Karpas-422 (cell line): ENCODE measurements at regions not wholly inside any gene's neighbourhood (a gene's known extent, or its start where the extent isn't known, plus 50 kb on each side); places are given as distances from the start of the nearest gene placed in this dataset.

ENCODE experiments used
- DNase-seq: peaks from one replicate; pipeline ENCODE4 v3.0.0-alpha.2; 2015
- H2AFZ ChIP-seq: fragments of 200-600 bp; sonication (generic); 2 replicates; pipeline ENCODE4 v1.6.1; 2014; ENCODE audit warnings: antibody characterized with exemption, low read length, mixed read lengths
- H3K27ac ChIP-seq: fragments of 200-600 bp; sonication (generic); 2 replicates; pipeline ENCODE4 v1.5.1; 2014; ENCODE audit warnings: mild to moderate bottlenecking, low read length, moderate library complexity
- H3K27me3 ChIP-seq: fragments of 200-600 bp; sonication (generic); 2 replicates; pipeline ENCODE4 v1.6.1; 2014; ENCODE audit warnings: low read length, mixed read lengths
- H3K36me3 ChIP-seq: fragments of 200-600 bp; sonication (generic); 2 replicates; pipeline ENCODE4 v1.6.1; 2014; ENCODE audit warnings: low read length, mixed read lengths; ENCODE audit not compliant: insufficient read depth
- H3K4me1 ChIP-seq: fragments of 200-600 bp; sonication (generic); 2 replicates; pipeline ENCODE4 v1.6.1; 2014; ENCODE audit warnings: mild to moderate bottlenecking, low read length, mixed read lengths
- H3K4me2 ChIP-seq: fragments of 200-600 bp; sonication (generic); 2 replicates; pipeline ENCODE4 v1.6.1; 2014; ENCODE audit warnings: low read length, low read depth, mild to moderate bottlenecking; ENCODE audit not compliant: poor library complexity, severe bottlenecking
- H3K4me3 ChIP-seq: fragments of 200-600 bp; sonication (generic); 2 replicates; pipeline ENCODE4 v1.5.1; 2014; ENCODE audit warnings: mild to moderate bottlenecking, antibody characterized with exemption, low read length, mixed read lengths
- H3K79me2 ChIP-seq: fragments of 200-600 bp; sonication (generic); 2 replicates; pipeline ENCODE4 v1.6.1; 2014; ENCODE audit warnings: mild to moderate bottlenecking, low read length, mixed read lengths
- H3K9ac ChIP-seq: fragments of 200-600 bp; sonication (generic); 2 replicates; pipeline ENCODE4 v1.6.0; 2014; ENCODE audit warnings: low read length
- H3K9me2 ChIP-seq: fragments of 200-600 bp; sonication (generic), shearing (Covaris generic); replicated peaks from 2 replicates; pipeline ENCODE4 v1.6.0; 2014; ENCODE audit warnings: mild to moderate bottlenecking, low read length, moderate library complexity; ENCODE audit not compliant: insufficient read depth
- H3K9me3 ChIP-seq: fragments of 300-700, 200-600 bp; sonication (generic); 2 replicates; pipeline ENCODE4 v1.6.1; 2014; ENCODE audit warnings: low read length, mixed read lengths
- H4K20me1 ChIP-seq: fragments of 200-600 bp; sonication (generic); 2 replicates; pipeline ENCODE4 v1.6.1; 2014; ENCODE audit warnings: mild to moderate bottlenecking, antibody characterized with exemption, low read length, low read depth; ENCODE audit not compliant: insufficient read depth

DNA sequence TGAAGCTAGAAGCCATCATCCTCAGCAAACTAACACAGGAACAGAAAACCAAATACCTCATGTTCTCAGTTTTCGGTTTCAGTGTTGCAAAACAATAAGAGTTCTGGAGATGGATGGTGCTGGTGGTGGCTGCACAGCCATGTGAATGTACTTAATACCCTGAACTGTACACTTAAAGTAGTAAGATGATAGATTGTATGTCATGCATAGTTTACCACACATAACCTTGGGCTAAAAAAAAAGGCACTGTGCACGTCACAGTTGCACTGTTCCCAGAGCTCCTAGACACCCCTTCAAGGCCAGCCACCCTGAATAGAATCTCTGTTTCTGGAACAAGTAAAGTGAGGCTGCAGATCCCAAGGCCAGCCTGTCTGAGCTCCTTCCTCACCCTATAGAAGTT is 243.3 kb upstream of the IGF1R start:
- Histone ChIP-seq H3K27ac (no peak overlapping the region), H3K4me2 (no peak overlapping the region), H3K36me3 (no peaks in the 10 kb centered on the region), H4K20me1 (no peaks in the 10 kb centered on the region), H3K27me3 (no peaks in the 10 kb centered on the region), H3K79me2 (no peaks in the 10 kb centered on the region), H3K9me2 (no peaks in the 10 kb centered on the region), H3K4me1 (no peaks in the 10 kb centered on the region), H3K9ac (no peak overlapping the region), H3K9me3 (no peaks in the 10 kb centered on the region), H2AFZ (no peak overlapping the region), H3K4me3 (no peak overlapping the region)
- DNase-seq = no peak

DNA sequence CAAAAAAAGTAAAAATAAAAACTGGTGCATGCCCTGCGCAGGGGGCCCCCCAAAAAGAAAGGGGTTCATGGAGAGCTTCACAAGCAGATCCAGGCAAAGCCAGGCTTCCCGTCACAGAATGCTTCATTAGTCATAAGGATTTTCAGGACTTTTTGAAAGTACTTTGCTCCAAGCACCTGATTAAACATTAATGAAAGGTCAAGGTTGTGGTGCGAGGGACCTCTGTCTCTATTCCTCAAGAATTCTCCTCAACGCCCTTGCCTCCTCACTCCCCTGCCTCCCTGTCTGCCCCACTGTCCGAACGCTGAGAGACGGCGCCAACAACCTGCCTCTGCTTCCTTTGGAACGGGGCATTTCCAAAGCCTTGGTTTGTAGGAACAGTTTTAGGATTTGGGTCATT is 240.1 kb upstream of the IGF1R start:
- Histone ChIP-seq H3K79me2 (no peaks in the 10 kb centered on the region), H3K9ac (no peak overlapping the region), H3K27me3 (no peaks in the 10 kb centered on the region), H3K4me1 (no peaks in the 10 kb centered on the region), H3K27ac (no peak overlapping the region), H3K4me3 (no peak overlapping the region), H3K36me3 (no peaks in the 10 kb centered on the region), H3K9me2 (no peaks in the 10 kb centered on the region), H3K9me3 (no peaks in the 10 kb centered on the region), H2AFZ (no peak overlapping the region), H3K4me2 (no peak overlapping the region), H4K20me1 (no peaks in the 10 kb centered on the region)
- DNase-seq = no peak

DNA sequence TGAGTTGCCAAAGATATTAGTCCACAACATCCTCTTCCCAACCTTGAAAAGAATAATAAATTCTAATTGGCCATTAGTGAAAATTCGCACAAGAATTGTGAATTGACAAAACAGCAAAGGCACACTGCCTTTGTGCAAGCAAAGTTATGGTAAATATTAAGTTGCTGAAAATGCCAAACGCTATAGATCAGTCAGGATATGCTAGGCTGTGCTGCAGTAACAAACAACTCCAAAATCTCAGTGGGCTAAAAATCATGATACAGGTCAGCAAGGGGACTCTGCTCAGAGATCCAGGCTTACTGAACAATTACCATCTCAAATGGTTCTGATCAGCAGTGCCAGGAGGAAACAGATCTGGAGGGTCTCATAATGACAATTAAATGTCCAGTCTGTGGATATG is 238.0 kb upstream of the IGF1R start:
- Histone ChIP-seq H3K79me2 (no peaks in the 10 kb centered on the region), H3K4me1 (no peaks in the 10 kb centered on the region), H3K27ac (no peak overlapping the region), H3K9me3 (no peaks in the 10 kb centered on the region), H4K20me1 (no peaks in the 10 kb centered on the region), H2AFZ (no peak overlapping the region), H3K4me2 (no peak overlapping the region), H3K9me2 (no peaks in the 10 kb centered on the region), H3K9ac (no peak overlapping the region), H3K27me3 (no peaks in the 10 kb centered on the region), H3K36me3 (no peaks in the 10 kb centered on the region), H3K4me3 (no peak overlapping the region)
- DNase-seq = no peak

DNA sequence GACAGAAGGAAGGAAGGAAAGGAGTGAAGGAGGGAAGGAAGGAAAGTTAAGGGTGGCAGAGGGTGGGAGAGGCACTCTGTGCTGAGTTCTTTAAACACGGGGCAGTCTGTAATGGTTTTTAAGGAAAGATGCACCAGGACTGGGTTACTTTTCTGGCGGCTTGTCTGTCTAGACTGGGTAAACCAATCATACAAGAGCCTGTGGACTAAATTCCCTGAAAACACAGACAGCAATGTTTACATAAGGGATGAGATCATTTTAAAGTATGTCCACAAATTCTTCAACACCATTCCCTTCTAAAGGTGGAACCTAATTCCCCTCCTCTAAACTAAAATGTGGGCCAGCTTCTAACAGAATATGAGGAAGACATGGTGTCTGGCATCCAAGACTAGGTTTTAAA is 235.5 kb upstream of the IGF1R start:
- no peaks in the 10 kb centered on the region for H3K9me3 ChIP-seq
- H3K79me2 ChIP-seq = no peaks in the 10 kb centered on the region
- no peak overlapping the region for H3K27ac ChIP-seq
- no peaks in the 10 kb centered on the region for H3K9me2 ChIP-seq
- no peaks in the 10 kb centered on the region for H3K4me1 ChIP-seq
- H2AFZ ChIP-seq = no peak overlapping the region
- DNase-seq = no peak
- H3K9ac ChIP-seq = no peak overlapping the region
- H3K4me2 ChIP-seq = no peak overlapping the region
- no peak overlapping the region for H3K4me3 ChIP-seq
- H3K27me3 ChIP-seq = no peaks in the 10 kb centered on the region
- H4K20me1 ChIP-seq = no peaks in the 10 kb centered on the region
- no peaks in the 10 kb centered on the region for H3K36me3 ChIP-seq

DNA sequence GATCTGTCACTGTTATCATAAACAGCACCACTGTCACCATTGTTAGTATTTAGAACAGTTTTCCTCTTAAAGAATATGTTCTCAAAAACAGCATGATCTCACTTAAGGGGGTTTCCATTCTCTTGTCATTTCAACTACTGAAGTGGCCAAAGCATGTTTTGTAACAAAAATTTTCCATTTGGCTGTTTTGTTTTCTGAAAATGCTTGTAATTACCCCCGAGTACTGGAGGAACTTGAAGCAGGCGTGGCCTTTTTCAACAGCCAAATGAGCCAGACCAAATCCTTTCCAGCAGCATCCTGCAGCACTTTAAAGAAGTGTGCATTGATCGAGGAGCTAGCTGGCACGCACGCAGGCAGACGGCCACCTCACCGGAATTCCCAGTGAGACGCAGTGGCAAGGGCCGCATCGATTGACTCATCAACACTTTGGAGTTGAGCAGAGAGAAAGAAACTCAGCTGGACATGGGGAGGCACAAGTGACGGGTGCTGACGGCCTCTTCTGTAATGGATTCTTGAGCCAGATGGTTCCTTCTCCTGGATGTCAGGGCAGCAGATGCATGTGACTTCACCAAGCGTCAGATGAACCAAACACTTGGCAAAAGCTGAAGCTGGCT is 234.3 kb upstream of the IGF1R start:
- Histone ChIP-seq H4K20me1 (no peaks in the 10 kb centered on the region), H3K9me2 (no peaks in the 10 kb centered on the region), H3K9me3 (no peaks in the 10 kb centered on the region), H2AFZ (no peak overlapping the region), H3K36me3 (no peaks in the 10 kb centered on the region), H3K27ac (no peak overlapping the region), H3K9ac (no peak overlapping the region), H3K4me2 (no peak overlapping the region), H3K4me3 (no peak overlapping the region), H3K27me3 (no peaks in the 10 kb centered on the region), H3K79me2 (no peaks in the 10 kb centered on the region), H3K4me1 (no peaks in the 10 kb centered on the region)
- no peak for DNase-seq

DNA sequence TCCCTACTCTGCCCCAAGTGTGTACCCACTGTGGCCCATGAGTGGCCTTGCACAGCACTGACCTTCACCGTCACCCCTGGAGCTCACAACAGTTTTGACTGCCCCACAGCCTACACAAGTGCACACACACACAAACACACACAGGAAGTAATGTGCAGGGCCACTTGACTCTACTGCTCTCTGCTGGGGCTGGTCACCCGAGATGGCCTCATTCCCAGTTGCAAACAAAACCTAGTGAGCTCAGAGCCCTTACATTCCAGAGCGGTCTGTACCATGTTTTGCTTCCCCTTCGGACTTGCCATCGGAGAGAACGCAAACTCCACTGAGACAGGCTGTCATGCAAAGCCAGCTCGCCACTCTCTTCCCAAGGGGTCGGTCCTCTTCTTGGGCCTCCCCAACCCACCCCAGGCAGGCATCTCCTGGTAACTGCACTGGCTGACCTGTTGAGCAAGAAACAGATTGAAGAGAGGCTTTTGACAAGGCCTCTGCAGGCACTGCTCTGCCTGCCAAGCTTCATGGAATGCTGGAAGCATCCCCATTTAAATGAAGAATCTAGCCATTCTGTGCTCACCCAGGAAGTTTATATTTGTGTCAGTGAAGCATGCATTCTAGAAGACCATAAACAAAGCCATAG is 232.0 kb upstream of the IGF1R start:
- Histone ChIP-seq H3K27ac (no peak overlapping the region), H2AFZ (no peak overlapping the region), H3K79me2 (no peaks in the 10 kb centered on the region), H3K9me2 (no peaks in the 10 kb centered on the region), H3K9me3 (no peaks in the 10 kb centered on the region), H3K9ac (no peak overlapping the region), H4K20me1 (no peaks in the 10 kb centered on the region), H3K4me1 (no peaks in the 10 kb centered on the region), H3K36me3 (no peaks in the 10 kb centered on the region), H3K4me2 (no peak overlapping the region), H3K27me3 (no peaks in the 10 kb centered on the region), H3K4me3 (no peak overlapping the region)
- no peak for DNase-seq

DNA sequence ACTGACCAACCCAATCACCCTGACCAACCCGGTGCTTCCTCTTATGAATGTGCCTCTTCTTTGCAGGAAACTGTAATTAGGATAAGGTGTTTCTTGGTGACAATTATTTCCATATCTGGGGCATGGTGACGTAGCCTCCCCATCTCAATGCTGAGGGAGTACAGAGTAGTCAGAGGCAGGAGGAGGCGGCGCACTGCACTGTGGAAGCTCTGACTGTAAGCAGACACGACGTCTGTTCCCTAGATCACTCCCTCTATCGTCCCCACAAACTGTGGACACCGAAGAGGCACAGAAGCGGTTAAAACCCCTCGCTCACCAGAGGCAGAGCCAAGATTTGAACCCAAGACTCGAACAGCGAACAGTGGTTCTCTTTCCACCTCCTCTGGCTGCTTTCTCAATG is 231.0 kb upstream of the IGF1R start:
- Histone ChIP-seq H3K9me3 (no peaks in the 10 kb centered on the region), H3K36me3 (no peaks in the 10 kb centered on the region), H3K9me2 (no peaks in the 10 kb centered on the region), H4K20me1 (no peaks in the 10 kb centered on the region), H3K9ac (no peak overlapping the region), H3K4me2 (no peak overlapping the region), H3K27ac (no peak overlapping the region), H3K79me2 (no peaks in the 10 kb centered on the region), H2AFZ (no peak overlapping the region), H3K4me1 (no peaks in the 10 kb centered on the region), H3K27me3 (no peaks in the 10 kb centered on the region), H3K4me3 (no peak overlapping the region)
- DNase-seq = no peak

DNA sequence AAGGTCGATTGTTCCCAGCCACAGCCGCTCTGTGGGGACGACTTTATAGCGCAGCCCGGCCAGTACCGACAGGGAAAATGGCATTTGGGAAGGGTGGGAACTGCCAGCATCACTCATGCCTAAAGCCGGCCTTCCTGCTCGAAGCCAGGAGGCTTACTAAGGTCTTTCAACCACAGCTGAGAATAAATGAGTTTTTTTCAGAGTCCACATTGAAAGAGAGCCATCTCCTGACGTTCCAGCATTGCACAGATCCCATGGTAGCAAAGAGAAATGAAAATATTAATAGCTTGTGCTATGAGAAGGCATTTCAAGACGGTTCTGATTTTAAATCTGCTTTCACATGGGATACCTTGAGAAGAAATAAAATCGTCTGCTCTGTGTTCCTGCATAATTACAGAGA is 230.2 kb upstream of the IGF1R start:
- Histone ChIP-seq H3K4me2 (no peak overlapping the region), H3K79me2 (no peaks in the 10 kb centered on the region), H3K4me1 (no peaks in the 10 kb centered on the region), H3K27me3 (no peaks in the 10 kb centered on the region), H4K20me1 (no peaks in the 10 kb centered on the region), H3K9me3 (no peaks in the 10 kb centered on the region), H3K27ac (no peak overlapping the region), H3K9ac (no peak overlapping the region), H3K9me2 (no peaks in the 10 kb centered on the region), H3K36me3 (no peaks in the 10 kb centered on the region), H2AFZ (no peak overlapping the region), H3K4me3 (no peak overlapping the region)
- no peak for DNase-seq
